Cardiac septum (tissue), 1 donor: ENCODE measurements at regions not wholly inside any gene's neighbourhood (a gene's known extent, or its start where the extent isn't known, plus 50 kb on each side); places are given as distances from the start of the nearest gene placed in this dataset.

ENCODE experiments used
- DNase-seq: peaks from one replicate; pipeline ENCODE4 v3.0.0-alpha.2; 2020; ENCODE audit warnings: low spot score
- intact Hi-C: fragments of 100-400 bp; cut with DNase I; formaldehyde crosslinking; loops from one replicate; pipeline ENCODE4 v1.14.0; 2022
- donor health status: DM: no; HTN: no; CAD: no.

GRCh38 chr6:165893431-165893830 lies 230.4 kb upstream of the PDE10A start:
- no peak for DNase-seq
- intact Hi-C loops = no loop called here

- intact Hi-C loops = loop anchor here (2.0 kb wide), 1 partner anchor 207 kb away; no protein-coding TSS in a partner anchor
- no peak for DNase-seq
These were observed 228.3 kb upstream of the PDE10A start for GRCh38 chr6:165891320-165891719.

GRCh38 chr6:165890404-165890735 lies 227.3 kb upstream of the PDE10A start:
- no peak for DNase-seq
- intact Hi-C loops = loop anchor here (2.0 kb wide), 1 partner anchor 208 kb away; no protein-coding TSS in a partner anchor

DNA sequence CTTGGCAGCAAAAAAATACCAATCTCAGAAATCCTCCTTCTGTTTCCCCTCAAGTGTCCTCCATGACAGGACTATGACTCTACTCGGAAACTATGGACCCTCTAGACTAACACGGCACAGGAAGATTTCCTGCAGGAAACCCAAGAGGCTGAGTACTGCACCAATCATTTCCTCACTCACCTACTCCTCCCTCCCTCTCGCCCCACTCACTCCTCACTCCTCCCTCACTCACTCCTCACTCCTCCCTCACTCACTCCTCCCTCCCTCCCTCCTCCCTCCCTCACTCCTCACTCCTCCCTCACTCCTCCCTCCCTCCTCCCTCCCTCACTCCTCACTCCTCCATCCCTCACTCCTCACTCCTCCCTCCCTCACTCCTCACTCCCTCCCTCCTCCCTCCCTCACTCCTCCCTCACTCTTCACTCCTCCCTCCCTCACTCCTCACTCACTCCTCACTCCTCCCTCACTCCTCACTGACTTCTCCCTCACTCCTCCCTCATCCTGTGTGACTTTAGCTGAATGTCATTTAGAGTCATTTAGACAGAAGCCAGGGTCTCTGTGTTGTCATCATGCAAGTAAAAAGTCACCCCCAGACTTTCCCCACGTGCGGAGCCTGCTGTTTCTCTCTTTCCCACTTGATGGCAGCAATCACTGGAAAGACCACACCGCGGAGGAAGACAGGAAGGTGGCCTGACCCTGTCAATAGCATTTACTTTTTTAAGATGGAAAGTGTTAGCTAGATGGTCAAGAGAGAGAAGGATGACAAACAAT lies 226.8 kb upstream of the PDE10A start:
- intact Hi-C loops = loop anchor here (2.0 kb wide), 1 partner anchor 209 kb away; no protein-coding TSS in a partner anchor
- DNase-seq = no peak

GRCh38 chr6:165886169-165886568 lies 223.1 kb upstream of the PDE10A start:
- intact Hi-C loops = no loop called here

GRCh38 chr6:165884813-165885765 lies 222.0 kb upstream of the PDE10A start:
- DNase-seq = no peak
- intact Hi-C loops = no loop called here

More at GRCh38 chr6:165886169-165886568, 223.1 kb upstream of the PDE10A start:
- no peak for DNase-seq

GRCh38 chr6:165883851-165884640 lies 221.0 kb upstream of the PDE10A start:
- intact Hi-C loops = no loop called here
- no peak for DNase-seq

GRCh38 chr6:165881806-165882205 lies 218.8 kb upstream of the PDE10A start:
- intact Hi-C loops = no loop called here
- DNase-seq = no peak

DNA sequence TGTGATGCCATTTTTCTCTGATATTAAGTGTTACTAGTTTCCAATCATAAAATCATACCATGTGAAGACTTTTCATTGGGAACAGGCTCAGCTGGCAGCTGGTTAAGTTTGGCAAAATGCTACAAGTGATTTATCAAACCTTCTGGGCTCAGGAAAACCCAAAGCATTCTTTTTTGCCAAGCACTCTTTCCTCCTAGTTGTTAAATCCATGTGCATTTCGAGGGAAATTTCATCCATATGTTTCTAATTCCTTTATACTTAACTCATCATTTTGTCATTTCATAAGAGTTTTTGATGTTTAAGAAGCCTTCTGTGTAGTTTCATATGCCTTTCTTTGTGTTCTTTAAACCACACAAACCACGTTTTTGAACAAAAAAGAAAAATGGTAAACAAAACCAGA lies 217.6 kb upstream of the PDE10A start:
- DNase-seq = no peak
- intact Hi-C loops = no loop called here

- no peak for DNase-seq
- intact Hi-C loops = no loop called here
These were observed 214.7 kb upstream of the PDE10A start for GRCh38 chr6:165877773-165878172.

DNA sequence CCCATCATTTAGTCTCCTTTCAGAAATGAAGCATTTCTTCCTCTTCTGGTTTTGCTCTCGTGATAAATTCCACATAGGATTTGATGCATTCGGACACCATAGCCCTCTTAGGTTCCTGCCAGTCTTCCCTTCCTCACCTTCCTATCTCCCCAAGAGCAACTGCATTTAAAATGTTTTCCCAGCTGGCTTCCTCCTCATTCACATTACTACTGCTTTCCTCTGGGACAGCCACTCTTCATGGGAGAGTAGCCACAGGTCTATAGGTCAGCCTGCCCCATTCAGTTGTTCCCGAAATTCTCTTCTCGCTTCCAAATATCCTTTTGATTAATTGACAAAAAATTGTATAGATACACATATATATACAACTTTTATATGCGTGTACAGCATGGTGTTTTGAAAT lies 214.2 kb upstream of the PDE10A start:
- intact Hi-C loops = no loop called here
- no peak for DNase-seq

GRCh38 chr6:165876588-165876987 lies 213.5 kb upstream of the PDE10A start:
- intact Hi-C loops = no loop called here
- no peak for DNase-seq

- DNase-seq = no peak
- intact Hi-C loops = no loop called here
These were observed 212.9 kb upstream of the PDE10A start for GRCh38 chr6:165875946-165876345.

- intact Hi-C loops = no loop called here
- no peak for DNase-seq
These were observed 210.9 kb upstream of the PDE10A start for GRCh38 chr6:165873976-165874375.

DNA sequence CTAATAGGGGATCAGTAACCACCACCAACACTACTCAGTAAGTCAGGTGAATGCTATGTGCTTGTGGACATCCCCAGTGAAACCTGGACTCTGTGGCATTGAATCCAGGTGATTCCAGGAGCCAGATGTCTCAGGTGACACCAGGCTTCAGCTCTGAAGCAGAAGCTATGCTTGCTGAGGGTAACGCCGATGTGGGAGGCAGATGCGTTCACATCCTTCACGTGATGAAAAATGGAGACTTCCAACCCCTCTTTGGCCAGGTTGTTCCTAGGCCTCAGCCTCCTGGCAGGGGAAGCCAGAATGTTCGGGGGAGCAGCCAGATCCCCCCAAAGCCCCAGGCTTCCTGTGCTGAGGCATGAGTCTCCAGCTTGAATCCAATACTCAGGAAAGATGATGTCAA lies 209.8 kb upstream of the PDE10A start:
- DNase-seq = no peak
- intact Hi-C loops = no loop called here

GRCh38 chr6:165872311-165872710 lies 209.3 kb upstream of the PDE10A start:
- intact Hi-C loops = no loop called here
- DNase-seq = no peak

- intact Hi-C loops = no loop called here
These were observed 208.5 kb upstream of the PDE10A start for GRCh38 chr6:165871571-165871970.

DNA sequence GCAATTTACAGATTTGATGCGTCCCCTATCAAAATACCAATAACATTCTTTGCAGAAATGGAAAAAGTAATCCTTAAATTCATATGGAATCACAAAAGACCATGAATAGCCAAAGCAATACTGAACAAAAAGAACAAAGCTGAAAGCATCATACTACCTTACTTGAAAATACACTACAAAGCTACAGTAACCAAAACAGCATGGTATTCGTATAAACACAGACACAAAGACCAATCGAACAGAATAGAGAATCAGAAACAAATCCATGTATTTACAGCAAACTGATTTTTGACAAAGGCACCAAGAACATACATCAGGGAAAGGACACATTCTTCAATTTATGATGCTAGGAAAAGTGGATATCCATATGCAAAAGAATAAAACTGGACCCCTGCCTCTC lies 206.5 kb upstream of the PDE10A start:
- intact Hi-C loops = no loop called here
- DNase-seq = no peak

More at GRCh38 chr6:165871571-165871970, 208.5 kb upstream of the PDE10A start:
- DNase-seq = no peak

GRCh38 chr6:165864925-165865324 lies 201.9 kb upstream of the PDE10A start:
- intact Hi-C loops = no loop called here
- no peak for DNase-seq

DNA sequence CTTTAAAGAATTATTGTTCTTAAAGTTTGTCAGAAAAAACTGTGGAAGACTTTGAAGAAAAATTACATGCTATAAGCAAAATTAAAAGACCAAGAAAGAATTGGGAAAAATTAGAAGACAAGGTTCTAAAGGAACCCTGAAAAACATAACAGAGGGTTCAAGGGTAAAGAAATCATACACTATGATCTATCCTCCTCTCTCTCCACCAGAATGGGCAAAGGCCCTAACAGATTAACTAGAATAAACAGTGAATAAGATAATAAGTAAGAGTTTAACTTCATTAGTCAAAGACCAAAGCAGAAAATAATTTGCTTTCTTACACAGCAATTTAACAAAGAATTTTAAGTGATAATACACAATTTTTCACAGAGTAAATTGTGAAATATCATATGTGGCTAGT lies 201.2 kb upstream of the PDE10A start:
- DNase-seq = no peak
- intact Hi-C loops = no loop called here
